Right lobe of liver (tissue), 6 donors: ENCODE measurements at regions not wholly inside any gene's neighbourhood (a gene's known extent, or its start where the extent isn't known, plus 50 kb on each side); places are given as distances from the start of the nearest gene placed in this dataset.
"Not testable (repeated sequence)": the region's sequence is repeated elsewhere in the genome, so short reads cannot be mapped to it uniquely, and the experiment has no call there.

Source experiments
- ATAC-seq, 4 donors: fragments of 200-7000 bp; cut with Tn5 transposase; one replicate each; pipeline ENCODE4 v1.9.1; 2020; ENCODE audit warnings: mild to moderate bottlenecking in 4 of 4, moderate library complexity in 4 of 4
- DNase-seq, 3 donors: peaks; one replicate each; pipeline ENCODE4 v3.0.0-alpha.2; 2020
- H3K27ac ChIP-seq, 3 donors: fragments of 200-600 bp; one replicate each; pipeline ENCODE4 v1.8.0; 2022
- H3K27me3 ChIP-seq, 2 donors: fragments of 200-600 bp; one replicate each; pipeline ENCODE4 v1.8.0; 2022
- H3K36me3 ChIP-seq, 4 donors: fragments of 200-600 bp; sonication (generic) in 1 of 4; one replicate each; pipeline versions ENCODE4 v1.5.1 to v1.8.0; 2017 to 2022; ENCODE audit warnings: control low read depth in 1 of 4
- H3K4me1 ChIP-seq, 4 donors: fragments of 200-600 bp; sonication (generic) in 1 of 4; one replicate each; pipeline versions ENCODE4 v1.5.1 to v1.8.0; 2017 to 2022; ENCODE audit warnings: control low read depth in 1 of 4
- H3K4me3 ChIP-seq, 3 donors: fragments of 200-600 bp; one replicate each; pipeline ENCODE4 v1.8.0; 2022
- H3K9me3 ChIP-seq, 4 donors: fragments of 200-600 bp; sonication (generic) in 1 of 4; one replicate each; pipeline versions ENCODE4 v1.5.1 to v1.8.0; 2017 to 2022; ENCODE audit warnings: control low read depth in 1 of 4
- POLR2A ChIP-seq: fragments of 450-650 bp; IDR thresholded peaks from one replicate; pipeline ENCODE4 v1.6.1; 2017; ENCODE audit warnings: antibody characterized with exemption, mild to moderate bottlenecking
- WGBS: methylation state at CpG from one replicate; pipeline ENCODE4 v1.1.6; 2018; ENCODE audit warnings: low coverage, low lambda C conversion rate; ENCODE audit not compliant: insufficient coverage; ENCODE audit errors: missing lambda C conversion rate; 5-methylcytosine and 5-hydroxymethylcytosine counted together
- intact Hi-C, 2 donors: fragments of 100-400 bp; cut with DNase I; formaldehyde crosslinking; loops; one replicate each; pipeline versions ENCODE4 v1.11.2 to v1.14.1; 2022
- TF ChIP-seq, protein P1 (sequence below), 4 donors: fragments of 200-600 bp in 3 of 4; fragments of 450-650 bp in 1 of 4; IDR thresholded peaks; one replicate each; pipeline versions ENCODE4 v1.5.1 to v1.8.0; 2016 to 2022; ENCODE audit warnings: antibody characterized with exemption in 4 of 4, mild to moderate bottlenecking in 2 of 4
- donor health status: DM: no; HTN: yes; CAD: no.
- donor health status: DM: no; HTN: no; CAD: no.
- donor health status: DM: no; HTN: no; CAD: no.
- donor health status: DM: no; HTN: yes; CAD: no.
- donor health status: DM: no; HTN: yes; CAD: no.

DNA sequence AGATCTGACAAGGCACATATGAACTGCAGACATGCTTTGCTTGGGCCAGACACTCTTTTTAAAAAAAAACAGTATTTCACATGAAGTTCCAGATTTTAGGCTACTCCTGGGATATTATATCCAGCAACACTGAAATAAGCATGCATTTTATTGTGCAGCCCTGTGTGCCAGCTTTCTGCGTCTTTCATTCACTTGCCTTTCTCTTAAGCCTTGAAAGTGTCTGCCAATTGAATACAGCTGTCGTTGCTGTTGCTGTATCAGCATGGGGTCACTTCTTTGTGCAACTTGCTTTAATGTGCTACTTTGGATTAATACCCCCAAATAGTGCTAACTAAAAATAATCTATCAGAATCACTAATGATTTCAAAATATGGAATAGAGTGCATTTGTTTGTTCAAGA is 657.8 kb downstream of the SLITRK6 start:
- intact Hi-C loops: no loop called here
- DNase-seq: no peak
- TF ChIP-seq, protein P1, sequence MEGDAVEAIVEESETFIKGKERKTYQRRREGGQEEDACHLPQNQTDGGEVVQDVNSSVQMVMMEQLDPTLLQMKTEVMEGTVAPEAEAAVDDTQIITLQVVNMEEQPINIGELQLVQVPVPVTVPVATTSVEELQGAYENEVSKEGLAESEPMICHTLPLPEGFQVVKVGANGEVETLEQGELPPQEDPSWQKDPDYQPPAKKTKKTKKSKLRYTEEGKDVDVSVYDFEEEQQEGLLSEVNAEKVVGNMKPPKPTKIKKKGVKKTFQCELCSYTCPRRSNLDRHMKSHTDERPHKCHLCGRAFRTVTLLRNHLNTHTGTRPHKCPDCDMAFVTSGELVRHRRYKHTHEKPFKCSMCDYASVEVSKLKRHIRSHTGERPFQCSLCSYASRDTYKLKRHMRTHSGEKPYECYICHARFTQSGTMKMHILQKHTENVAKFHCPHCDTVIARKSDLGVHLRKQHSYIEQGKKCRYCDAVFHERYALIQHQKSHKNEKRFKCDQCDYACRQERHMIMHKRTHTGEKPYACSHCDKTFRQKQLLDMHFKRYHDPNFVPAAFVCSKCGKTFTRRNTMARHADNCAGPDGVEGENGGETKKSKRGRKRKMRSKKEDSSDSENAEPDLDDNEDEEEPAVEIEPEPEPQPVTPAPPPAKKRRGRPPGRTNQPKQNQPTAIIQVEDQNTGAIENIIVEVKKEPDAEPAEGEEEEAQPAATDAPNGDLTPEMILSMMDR (IDR thresholded peaks at IDR 0.05): no peak
- no peak for TF ChIP-seq POLR2A

DNA sequence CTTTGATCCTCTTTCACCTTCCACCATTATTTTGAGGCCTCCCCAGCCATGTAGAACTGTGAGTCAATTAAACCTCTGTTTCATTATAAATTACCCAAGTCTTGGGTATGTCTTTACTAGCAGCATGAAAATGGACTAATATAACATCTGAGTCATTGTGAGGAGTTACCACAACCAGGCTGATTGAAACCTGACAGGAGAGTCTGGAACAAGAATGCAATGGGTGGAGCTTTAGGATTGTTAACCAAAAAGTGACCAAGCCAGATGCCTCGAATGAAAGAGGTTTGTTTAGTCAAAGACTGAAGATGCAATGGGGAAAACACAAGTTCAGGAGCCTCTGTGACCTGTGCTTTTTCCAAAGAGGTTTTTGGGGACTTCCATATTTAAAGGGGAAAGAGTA is 659.0 kb downstream of the SLITRK6 start:
- no peak for TF ChIP-seq POLR2A
- TF ChIP-seq, protein P1 (IDR thresholded peaks at IDR 0.05): no peak
- no peak for DNase-seq
- H3K36me3 ChIP-seq: no peaks in the 10 kb centered on the region
- H3K4me1 ChIP-seq: no peaks in the 10 kb centered on the region
- H3K27me3 ChIP-seq: no peaks in the 10 kb centered on the region
- intact Hi-C loops: no loop called here
- no peak overlapping the region for H3K27ac ChIP-seq
- no peak for ATAC-seq
- no peak overlapping the region for H3K4me3 ChIP-seq
- no peaks in the 10 kb centered on the region for H3K9me3 ChIP-seq
- 0% methylated on average over 1 of the region's 1 CpG for WGBS

More for the DNA sequence above, 657.8 kb downstream of the SLITRK6 start:
- no peaks in the 10 kb centered on the region for H3K36me3 ChIP-seq
- WGBS: 0% methylated on average over 1 of the region's 2 CpGs
- no peak overlapping the region for H3K4me3 ChIP-seq
- no peaks in the 10 kb centered on the region for H3K9me3 ChIP-seq
- H3K27me3 ChIP-seq: no peaks in the 10 kb centered on the region
- ATAC-seq: no peak
- no peaks in the 10 kb centered on the region for H3K4me1 ChIP-seq
- H3K27ac ChIP-seq: no peak overlapping the region

DNA sequence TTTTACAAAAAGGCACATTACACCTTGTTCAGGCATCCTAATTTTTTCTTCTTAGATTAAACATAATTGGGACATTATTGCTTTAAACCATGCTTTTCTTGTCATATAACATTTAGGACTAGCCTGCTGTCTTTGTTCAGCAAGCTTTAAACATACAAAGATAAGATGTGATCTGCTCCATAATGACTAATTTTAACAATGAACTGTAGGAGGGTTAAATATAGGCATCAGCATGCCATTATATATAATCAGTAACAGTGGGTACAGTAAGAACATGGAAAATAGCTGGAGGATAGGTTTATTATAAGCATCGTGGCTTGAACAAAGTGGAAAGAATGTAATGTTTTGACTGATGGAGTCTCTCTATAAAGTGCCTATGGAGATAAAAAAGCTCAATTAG is 661.7 kb downstream of the SLITRK6 start:
- intact Hi-C loops: no loop called here
- Histone ChIP-seq H3K4me3 (no peak overlapping the region), H3K36me3 (no peaks in the 10 kb centered on the region), H3K27ac (no peak overlapping the region), H3K4me1 (no peaks in the 10 kb centered on the region), H3K9me3 (no peaks in the 10 kb centered on the region), H3K27me3 (no peaks in the 10 kb centered on the region)
- no peak for ATAC-seq
- no peak for TF ChIP-seq POLR2A
- TF ChIP-seq, protein P1 (IDR thresholded peaks at IDR 0.05): no peak
- WGBS: 27% methylated on average over 1 of the region's 1 CpG
- no peak for DNase-seq

DNA sequence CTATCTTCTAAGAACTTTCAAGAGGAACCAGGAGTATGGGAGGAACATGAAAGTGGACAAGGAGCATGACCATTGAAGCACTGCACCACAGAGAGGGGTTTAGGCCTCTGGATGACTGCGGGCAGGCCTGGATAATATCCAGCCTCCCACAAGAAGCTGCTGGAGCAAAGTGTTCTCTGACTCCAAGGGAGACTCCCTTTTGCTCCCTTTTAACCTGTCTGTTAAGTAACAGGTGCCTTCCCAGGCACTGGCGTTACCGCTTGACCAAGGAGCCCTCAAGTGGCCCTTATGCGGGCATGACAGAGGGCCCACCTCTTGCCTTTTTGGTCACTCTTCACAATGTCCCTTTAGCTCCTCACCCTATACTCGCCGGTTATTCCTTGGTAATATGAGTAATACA is 666.2 kb downstream of the SLITRK6 start:
- DNase-seq: no peak
- intact Hi-C loops: no loop called here
- Histone ChIP-seq H3K27me3 (no peaks in the 10 kb centered on the region), H3K4me3 (no peak overlapping the region), H3K9me3 (no peaks in the 10 kb centered on the region), H3K4me1 (no peaks in the 10 kb centered on the region), H3K27ac (no peak overlapping the region), H3K36me3 (no peaks in the 10 kb centered on the region)
- no peak for TF ChIP-seq POLR2A
- TF ChIP-seq, protein P1 (IDR thresholded peaks at IDR 0.05): no peak
- 71% methylated on average over 6 of the region's 6 CpGs for WGBS
- no peak for ATAC-seq

DNA sequence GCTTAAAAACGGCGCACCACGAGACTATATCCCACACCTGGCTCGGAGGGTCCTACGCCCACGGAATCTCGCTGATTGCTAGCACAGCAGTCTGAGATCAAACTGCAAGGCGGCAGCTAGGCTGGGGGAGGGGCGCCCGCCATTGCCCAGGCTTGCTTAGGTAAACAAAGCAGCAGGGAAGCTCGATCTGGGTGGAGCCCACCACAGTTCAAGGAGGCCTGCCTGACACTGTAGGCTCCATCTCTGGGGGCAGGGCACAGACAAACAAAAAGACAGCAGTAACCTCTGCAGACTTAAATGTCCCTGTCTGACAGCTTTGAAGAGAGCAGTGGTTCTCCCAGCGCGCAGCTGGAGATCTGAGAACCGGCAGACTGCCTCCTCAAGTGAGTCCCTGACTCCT is 675.7 kb downstream of the SLITRK6 start:
- H3K4me3 ChIP-seq, H3K36me3 ChIP-seq, H3K9me3 ChIP-seq, H3K27me3 ChIP-seq, DNase-seq, H3K4me1 ChIP-seq, H3K27ac ChIP-seq, ATAC-seq, intact Hi-C loops: not testable (repeated sequence)
- no CpG with 5 or more reads among the region's 14 CpGs for WGBS
